HG03354 (cell line): ENCODE measurements at regions not wholly inside any gene's neighbourhood (a gene's known extent, or its start where the extent isn't known, plus 50 kb on each side); places are given as distances from the start of the nearest gene placed in this dataset.
"Not testable (repeated sequence)": the region's sequence is repeated elsewhere in the genome, so short reads cannot be mapped to it uniquely, and the experiment has no call there.

ENCODE experiments used
- ATAC-seq: cut with Tn5 transposase; IDR thresholded peaks from one replicate; pipeline ENCODE4 v1.9.1; 2021; ENCODE audit warnings: mild to moderate bottlenecking; ENCODE audit not compliant: unreplicated experiment, poor library complexity, severe bottlenecking

GRCh38 chr13:39803156-39803555, 147.7 kb downstream of the COG6 start:
- ATAC-seq: no peak

GRCh38 chr13:39803851-39804250, 148.4 kb downstream of the COG6 start:
- ATAC-seq: no peak

DNA sequence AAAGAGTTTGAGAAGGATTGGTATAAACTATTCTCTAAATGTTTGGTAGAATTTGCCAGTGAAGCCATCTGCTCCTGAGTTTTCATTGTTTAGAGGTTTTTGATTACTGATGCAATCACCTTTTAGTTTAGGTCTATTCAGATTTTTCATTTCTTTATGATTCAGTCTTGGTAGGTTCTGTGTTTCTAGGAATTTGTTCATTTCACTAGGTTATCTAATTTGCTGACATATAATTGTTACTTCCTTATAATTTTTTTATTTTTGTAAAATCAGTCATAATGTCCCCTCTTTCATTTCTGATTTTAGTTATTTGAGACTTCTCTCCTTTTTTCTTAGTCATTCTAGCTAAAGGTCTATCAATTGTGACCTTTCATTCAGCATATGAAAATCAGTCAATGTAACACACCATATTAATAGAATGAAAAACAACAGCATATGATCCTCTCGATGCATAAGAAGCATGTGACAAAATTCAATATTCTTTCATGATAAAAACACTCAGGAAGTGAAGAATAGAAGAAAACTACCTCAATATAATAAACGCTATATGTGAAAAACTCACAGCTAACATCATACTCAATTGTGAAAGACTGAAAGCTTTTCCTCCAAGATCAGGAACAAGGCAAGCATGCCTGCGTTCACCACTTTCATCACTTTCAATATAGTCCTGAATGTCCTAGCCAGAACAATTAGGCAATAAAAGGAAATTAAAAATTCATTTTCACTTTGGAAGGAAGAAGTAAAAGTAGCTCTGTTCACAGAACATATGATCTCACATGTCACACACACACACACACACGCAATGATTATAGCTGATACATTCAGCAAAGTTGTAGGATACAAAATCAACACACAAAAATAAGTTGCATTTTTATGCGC, 149.1 kb downstream of the COG6 start:
- ATAC-seq: no peak

DNA sequence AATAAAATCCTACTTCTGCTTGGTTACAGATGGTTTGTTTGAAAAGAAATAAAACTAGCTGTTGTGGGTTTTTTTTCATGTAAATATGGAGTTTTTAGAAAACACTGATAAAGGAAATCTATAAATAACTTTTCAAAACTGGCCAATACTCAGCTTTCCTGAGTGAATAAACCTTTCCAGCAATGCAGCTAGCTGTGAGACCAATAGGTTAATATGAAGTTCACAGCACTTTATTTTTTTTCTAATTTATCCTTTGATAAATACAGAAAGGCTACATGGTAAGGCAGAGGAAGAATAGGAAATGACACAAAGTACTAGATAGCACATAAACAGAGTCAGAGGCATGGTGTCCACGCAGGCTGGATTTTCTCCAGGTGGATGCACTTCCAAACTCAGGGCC, 154.0 kb downstream of the COG6 start:
- ATAC-seq: no peak

- no peak for ATAC-seq
Measured at GRCh38 chr13:39810091-39810877, 154.8 kb downstream of the COG6 start.

GRCh38 chr13:39811051-39811450, 155.6 kb downstream of the COG6 start:
- no peak for ATAC-seq

GRCh38 chr13:39811696-39812095, 156.2 kb downstream of the COG6 start:
- ATAC-seq: no peak

- ATAC-seq: no peak
Measured at GRCh38 chr13:39815345-39816111, 160.1 kb downstream of the COG6 start.

DNA sequence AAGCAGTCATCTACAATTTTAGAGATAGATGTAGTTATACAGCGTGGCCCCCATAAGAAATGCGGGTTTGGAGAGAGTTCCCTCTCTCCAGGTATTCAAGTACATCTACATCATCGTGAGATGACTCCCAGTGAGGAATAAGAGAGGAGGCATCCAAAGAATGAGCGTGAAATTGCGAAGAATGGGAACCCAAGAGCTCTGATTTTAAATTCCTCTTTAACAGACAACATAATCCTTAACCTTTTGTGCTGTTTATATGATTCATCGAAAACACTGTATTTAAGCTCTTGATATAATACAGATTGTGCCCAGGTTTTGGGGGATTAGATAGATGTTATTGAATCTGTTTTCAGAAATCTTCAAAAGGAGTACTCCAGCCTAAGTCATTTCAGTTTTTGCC, 161.5 kb downstream of the COG6 start:
- ATAC-seq: no peak

GRCh38 chr13:39818953-39819352, 163.5 kb downstream of the COG6 start:
- no peak for ATAC-seq

DNA sequence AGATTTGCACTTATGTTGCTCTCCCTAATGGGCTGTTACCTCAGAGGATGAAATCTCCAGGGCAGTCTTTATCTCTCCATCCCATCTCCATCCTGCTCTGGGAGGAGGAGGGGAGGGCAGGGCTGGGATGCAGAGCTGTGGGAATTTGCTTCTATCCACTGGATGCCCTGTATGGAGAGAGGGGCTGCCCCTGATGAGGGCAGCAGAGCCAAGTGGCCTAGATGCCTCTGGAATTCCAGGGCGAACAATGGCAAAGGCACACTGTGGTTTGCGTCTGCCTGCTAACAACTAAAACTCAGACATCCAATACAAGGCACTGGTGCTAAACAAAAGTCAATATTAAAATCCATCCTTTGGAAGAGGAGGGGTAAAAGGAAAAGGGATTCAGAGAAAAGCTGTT, 165.1 kb downstream of the COG6 start:
- ATAC-seq: no peak

DNA sequence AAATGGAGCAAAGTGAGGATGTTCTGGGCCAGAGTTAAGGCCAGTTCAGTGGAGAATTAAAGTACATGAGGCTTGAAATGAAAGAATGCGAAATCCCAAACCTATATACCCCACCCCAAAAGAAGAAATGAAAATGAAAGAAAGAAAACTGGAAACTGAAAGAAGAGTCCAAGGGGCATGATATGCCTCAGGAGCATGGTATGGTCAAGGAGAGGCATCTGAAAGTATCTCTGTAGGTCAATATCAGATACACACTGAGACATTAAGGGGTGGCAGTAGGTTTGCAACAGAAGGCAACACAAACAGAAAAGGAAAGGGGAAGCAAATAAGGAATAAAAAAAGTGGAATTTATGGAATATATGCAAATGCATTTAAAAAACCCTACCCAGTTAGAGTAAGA, 166.5 kb downstream of the COG6 start:
- no peak for ATAC-seq

DNA sequence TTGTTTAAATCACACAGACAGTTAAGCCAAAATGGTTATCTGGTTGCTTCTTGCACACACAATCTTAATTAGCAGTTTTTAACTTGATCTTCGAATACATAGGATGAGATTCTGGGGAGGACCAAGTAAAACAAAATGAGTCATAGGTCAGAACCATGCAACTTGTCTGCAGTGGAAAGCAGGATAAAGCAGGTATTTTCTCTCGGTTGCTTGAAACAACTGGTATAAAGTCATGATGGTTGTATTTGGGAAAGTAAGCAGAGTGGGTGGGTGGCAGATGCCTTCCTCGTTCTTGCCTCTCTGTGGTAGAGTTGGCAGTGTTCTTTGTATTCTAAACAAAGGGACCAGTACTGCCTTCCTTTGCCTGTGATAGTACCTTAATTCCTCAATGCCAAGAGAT, 167.0 kb downstream of the COG6 start:
- ATAC-seq: no peak

DNA sequence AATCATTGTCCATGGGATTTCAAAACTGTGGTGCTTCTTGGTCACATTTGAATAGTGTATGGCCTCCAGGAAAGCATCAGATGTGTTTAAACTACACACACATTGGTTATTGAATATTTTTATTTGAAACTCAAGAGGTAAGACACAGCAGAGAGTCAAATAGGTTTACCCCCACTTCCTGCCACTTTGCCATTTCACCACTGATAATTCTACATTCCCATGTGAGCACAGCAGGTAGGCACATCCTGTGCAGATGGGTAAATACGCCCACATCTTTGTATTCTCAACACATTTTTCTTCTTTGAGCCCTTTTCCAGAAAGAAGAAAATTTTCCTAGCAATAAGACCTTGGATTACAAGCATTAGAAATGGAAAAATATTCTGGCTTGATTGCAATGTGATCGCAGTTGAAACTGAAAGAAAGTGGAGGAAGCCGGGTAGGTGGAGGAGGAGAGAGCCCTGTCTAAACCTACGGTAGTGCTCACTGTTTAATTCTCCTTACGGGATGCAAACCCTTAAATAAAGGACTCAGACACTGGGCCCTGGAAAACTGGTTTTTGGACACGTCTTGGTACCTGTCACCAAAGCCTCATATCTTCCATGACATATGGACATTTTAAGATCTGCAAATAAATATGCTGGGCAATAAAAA, 167.7 kb downstream of the COG6 start:
- no peak for ATAC-seq

DNA sequence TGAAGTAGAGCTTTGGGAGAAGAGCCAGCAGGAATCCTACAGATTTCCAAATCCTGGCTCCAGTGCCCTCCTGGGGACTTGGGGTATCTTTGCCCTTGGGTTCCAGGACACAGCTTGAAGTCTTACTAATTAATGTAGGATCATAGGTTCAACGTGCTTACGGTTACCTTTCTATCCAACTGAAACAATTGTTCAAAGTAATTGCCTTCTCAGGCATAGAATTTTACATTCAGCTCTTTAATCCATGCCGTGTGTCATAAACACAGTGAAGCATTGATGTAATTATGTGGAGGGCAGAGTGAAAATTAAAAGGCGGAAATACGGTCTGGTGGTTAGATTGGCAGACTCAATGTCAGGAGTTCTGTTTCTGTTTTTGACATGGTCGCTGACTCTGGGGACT, 170.4 kb downstream of the COG6 start:
- no peak for ATAC-seq

DNA sequence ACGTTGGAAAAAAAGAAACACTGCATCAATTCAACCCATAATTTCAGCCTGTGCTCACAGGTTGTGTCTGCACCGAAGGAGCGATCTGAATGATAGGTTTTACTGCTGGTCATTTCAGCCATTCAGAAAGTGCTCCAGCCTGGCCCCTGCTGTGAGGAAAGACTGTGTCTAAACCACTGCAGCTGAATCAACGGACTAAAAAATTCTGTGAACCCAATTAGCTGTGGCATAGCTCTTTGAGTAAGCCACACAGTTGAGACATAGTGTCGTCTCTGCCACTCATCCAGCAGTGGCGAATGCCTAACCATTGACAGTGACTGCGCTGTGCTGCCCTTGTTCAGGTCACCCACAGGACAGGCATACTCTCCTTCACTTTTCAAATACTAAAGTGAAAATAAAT, 179.8 kb downstream of the COG6 start:
- no peak for ATAC-seq

DNA sequence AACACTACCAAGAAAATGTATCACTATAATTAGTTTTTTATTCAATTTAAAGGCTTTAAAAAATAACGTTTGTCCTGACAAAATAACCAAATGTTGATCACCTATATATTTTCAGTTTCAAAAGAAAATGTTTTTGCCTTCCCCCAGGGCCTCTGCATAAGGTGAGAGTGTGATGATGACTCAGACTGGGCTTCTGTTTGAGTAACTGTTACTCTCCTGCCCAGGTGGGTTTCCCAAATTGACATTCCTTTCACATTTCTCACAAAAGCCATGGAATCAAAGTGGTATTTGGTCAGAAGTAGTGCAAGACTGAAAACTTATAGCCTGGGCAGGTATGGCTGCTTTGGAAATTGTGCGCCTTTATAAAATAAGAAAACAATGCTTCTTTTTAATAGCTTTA, 180.6 kb downstream of the COG6 start:
- no peak for ATAC-seq

- not testable (repeated sequence) for ATAC-seq
Measured at GRCh38 chr13:39837866-39838265, 182.4 kb downstream of the COG6 start.

- no peak for ATAC-seq
Measured at GRCh38 chr13:39840201-39840600, 184.7 kb downstream of the COG6 start.

GRCh38 chr13:39847336-39847735, 191.9 kb downstream of the COG6 start:
- ATAC-seq: no peak
